GM20000 (cell line): ENCODE measurements at regions not wholly inside any gene's neighbourhood (a gene's known extent, or its start where the extent isn't known, plus 50 kb on each side); places are given as distances from the start of the nearest gene placed in this dataset.

Experiments used
- DNase-seq: peaks from one replicate; pipeline ENCODE4 v3.0.0; 2012; ENCODE audit warnings: low spot score
- TF ChIP-seq, protein P1 (sequence below): IDR thresholded peaks from 2 replicates; pipeline ENCODE4 v1.5.1; 2012; ENCODE audit warnings: mild to moderate bottlenecking, control low read depth; ENCODE audit errors: extremely low read depth, missing control alignments

GRCh38 chr2:63665846-63666475 is 77.2 kb downstream of the MDH1 start:
- no peak for DNase-seq
- TF ChIP-seq, protein P1, sequence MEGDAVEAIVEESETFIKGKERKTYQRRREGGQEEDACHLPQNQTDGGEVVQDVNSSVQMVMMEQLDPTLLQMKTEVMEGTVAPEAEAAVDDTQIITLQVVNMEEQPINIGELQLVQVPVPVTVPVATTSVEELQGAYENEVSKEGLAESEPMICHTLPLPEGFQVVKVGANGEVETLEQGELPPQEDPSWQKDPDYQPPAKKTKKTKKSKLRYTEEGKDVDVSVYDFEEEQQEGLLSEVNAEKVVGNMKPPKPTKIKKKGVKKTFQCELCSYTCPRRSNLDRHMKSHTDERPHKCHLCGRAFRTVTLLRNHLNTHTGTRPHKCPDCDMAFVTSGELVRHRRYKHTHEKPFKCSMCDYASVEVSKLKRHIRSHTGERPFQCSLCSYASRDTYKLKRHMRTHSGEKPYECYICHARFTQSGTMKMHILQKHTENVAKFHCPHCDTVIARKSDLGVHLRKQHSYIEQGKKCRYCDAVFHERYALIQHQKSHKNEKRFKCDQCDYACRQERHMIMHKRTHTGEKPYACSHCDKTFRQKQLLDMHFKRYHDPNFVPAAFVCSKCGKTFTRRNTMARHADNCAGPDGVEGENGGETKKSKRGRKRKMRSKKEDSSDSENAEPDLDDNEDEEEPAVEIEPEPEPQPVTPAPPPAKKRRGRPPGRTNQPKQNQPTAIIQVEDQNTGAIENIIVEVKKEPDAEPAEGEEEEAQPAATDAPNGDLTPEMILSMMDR = no peak

GRCh38 chr2:63667132-63667700 is 78.5 kb downstream of the MDH1 start:
- TF ChIP-seq, protein P1 = no peak
- no peak for DNase-seq

GRCh38 chr2:63668000-63668399 is 79.2 kb downstream of the MDH1 start:
- TF ChIP-seq, protein P1 = no peak
- no peak for DNase-seq

DNA sequence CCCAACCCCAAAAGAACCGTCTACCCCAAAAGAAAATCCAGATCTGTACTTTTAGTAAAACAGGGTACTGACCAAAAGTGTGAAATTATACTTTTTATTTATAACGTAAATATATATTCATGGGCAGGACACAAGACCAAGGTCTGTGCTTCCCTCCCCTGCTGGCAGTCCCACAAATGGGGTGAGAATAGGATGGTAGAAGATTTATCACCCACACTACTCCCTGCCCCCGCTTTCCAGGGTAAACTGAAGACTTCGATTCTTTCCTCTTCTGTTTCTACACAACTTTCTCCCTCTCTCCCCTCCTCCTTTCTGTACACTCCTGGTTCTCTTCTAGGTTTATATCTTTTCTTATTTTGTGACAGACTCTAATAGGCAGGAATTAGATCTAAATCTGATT is 79.7 kb downstream of the MDH1 start:
- TF ChIP-seq, protein P1 = no peak
- DNase-seq = no peak

DNA sequence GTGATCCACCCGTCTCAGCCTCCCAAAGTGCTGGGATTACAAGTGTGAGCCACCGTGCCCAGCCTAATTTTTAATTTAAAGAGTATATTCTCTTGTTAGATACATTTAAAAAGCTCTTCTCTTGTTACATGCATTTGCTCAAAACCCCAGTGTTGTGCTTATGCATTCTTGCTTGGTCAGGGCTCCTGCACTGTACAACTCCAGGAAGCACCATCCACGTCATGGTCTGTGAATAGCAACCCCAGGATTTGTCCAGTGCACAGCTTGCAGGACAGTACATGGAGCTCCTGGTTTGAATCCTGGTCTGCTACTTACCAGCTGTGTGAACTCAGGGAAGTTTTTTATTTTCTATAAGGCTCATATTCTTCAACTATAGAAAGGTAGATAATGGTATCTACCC is 80.8 kb downstream of the MDH1 start:
- TF ChIP-seq, protein P1 = no peak
- DNase-seq = no peak

GRCh38 chr2:63673865-63674533 is 85.2 kb downstream of the MDH1 start:
- TF ChIP-seq, protein P1 = no peak
- no peak for DNase-seq

GRCh38 chr2:63675026-63675425 is 86.3 kb downstream of the MDH1 start:
- TF ChIP-seq, protein P1 = no peak
- DNase-seq = no peak
